GM23338 (cell line): ENCODE measurements at regions not wholly inside any gene's neighbourhood (a gene's known extent, or its start where the extent isn't known, plus 50 kb on each side); places are given as distances from the start of the nearest gene placed in this dataset.
"Not testable (repeated sequence)": the region's sequence is repeated elsewhere in the genome, so short reads cannot be mapped to it uniquely, and the experiment has no call there.

ENCODE experiments used
- ATAC-seq: fragments of 200-7000 bp; cut with Tn5 transposase; 3 replicates; pipeline ENCODE4 v1.9.1; 2020
- DNase-seq: peaks from one replicate; pipeline ENCODE4 v3.0.0-alpha.2; 2015; ENCODE audit warnings: low spot score
- H2AFZ ChIP-seq: fragments of 200-600 bp; sonication (generic); 2 replicates; pipeline ENCODE4 v1.8.0; 2016; ENCODE audit warnings: antibody characterized with exemption, mild to moderate bottlenecking, moderate library complexity
- H3F3A ChIP-seq: fragments of 200-600 bp; sonication (generic); replicated peaks from 2 replicates; pipeline ENCODE4 v1.8.0; 2017; ENCODE audit warnings: antibody characterized with exemption, mixed run types, low read depth
- H3K27ac ChIP-seq: fragments of 200-600 bp; sonication (generic); 2 replicates; pipeline ENCODE4 v1.6.1; 2016; ENCODE audit warnings: low read depth
- H3K27me3 ChIP-seq: fragments of 200-600 bp; sonication (generic); 2 replicates; pipeline ENCODE4 v1.8.0; 2016; ENCODE audit warnings: mild to moderate bottlenecking, mixed run types, moderate library complexity; ENCODE audit not compliant: insufficient read depth
- H3K36me3 ChIP-seq: fragments of 200-600 bp; sonication (generic); 2 replicates; pipeline ENCODE4 v1.8.0; 2016; ENCODE audit warnings: mild to moderate bottlenecking; ENCODE audit not compliant: insufficient read depth
- H3K4me1 ChIP-seq: fragments of 200-600 bp; sonication (generic); 2 replicates; pipeline ENCODE4 v1.8.0; 2016; ENCODE audit warnings: mild to moderate bottlenecking, moderate library complexity; ENCODE audit not compliant: insufficient read depth
- H3K4me2 ChIP-seq: fragments of 200-600 bp; sonication (generic); 2 replicates; pipeline ENCODE4 v1.7.1; 2017; ENCODE audit warnings: mixed run types
- H3K4me3 ChIP-seq: fragments of 200-600 bp; sonication (generic); 2 replicates; pipeline ENCODE4 v1.6.1; 2016; ENCODE audit warnings: mixed run types
- H3K79me2 ChIP-seq: fragments of 200-600 bp; sonication (generic); replicated peaks from 2 replicates; pipeline ENCODE4 v1.8.0; 2017; ENCODE audit warnings: mild to moderate bottlenecking; ENCODE audit not compliant: insufficient read depth
- H3K9me2 ChIP-seq: fragments of 200-600 bp; sonication (generic); 2 replicates; pipeline ENCODE4 v1.8.0; 2017; ENCODE audit not compliant: insufficient read depth
- H4K20me1 ChIP-seq: fragments of 200-600 bp; sonication (generic); replicated peaks from 2 replicates; pipeline ENCODE4 v1.8.0; 2017; ENCODE audit warnings: mild to moderate bottlenecking; ENCODE audit not compliant: insufficient read depth
- H3K27ac Mint-ChIP-seq: 2 replicates; pipeline ENCODE4 v1.8.0; 2020; ENCODE audit warnings: inconsistent platforms, mild to moderate bottlenecking, moderate library complexity, mixed read lengths
- H3K27me3 Mint-ChIP-seq: 3 replicates; pipeline ENCODE4 v1.8.0; 2022; ENCODE audit warnings: low read depth, mild to moderate bottlenecking, moderate library complexity, mixed read lengths, inconsistent platforms; ENCODE audit not compliant: insufficient read depth, poor library complexity
- H3K36me3 Mint-ChIP-seq: 3 replicates; pipeline ENCODE4 v1.8.0; 2021; ENCODE audit warnings: low read depth, mild to moderate bottlenecking, inconsistent platforms, moderate library complexity, mixed read lengths
- H3K4me1 Mint-ChIP-seq: 3 replicates; pipeline ENCODE4 v1.8.0; 2020; ENCODE audit warnings: mild to moderate bottlenecking, inconsistent platforms, mixed read lengths
- H3K4me3 Mint-ChIP-seq: 3 replicates; pipeline ENCODE4 v1.8.0; 2021; ENCODE audit warnings: moderate library complexity, mild to moderate bottlenecking, inconsistent platforms, mixed read lengths
- H3K9me3 Mint-ChIP-seq: 3 replicates; pipeline ENCODE4 v1.8.0; 2020; ENCODE audit warnings: moderate library complexity, mild to moderate bottlenecking, inconsistent platforms, mixed read lengths
- TF ChIP-seq, protein P1 (sequence below), 2 experiments: fragments of 200-600 bp in 1 of 2; sonication (generic) in 1 of 2; conservative IDR thresholded peaks; 2 replicates each; pipeline versions ENCODE4 v1.5.1 to v1.6.1; 2016 to 2017; ENCODE audit warnings: antibody characterized with exemption in 2 of 2, low read depth in 2 of 2, mild to moderate bottlenecking in 2 of 2, moderate library complexity in 1 of 2

DNA sequence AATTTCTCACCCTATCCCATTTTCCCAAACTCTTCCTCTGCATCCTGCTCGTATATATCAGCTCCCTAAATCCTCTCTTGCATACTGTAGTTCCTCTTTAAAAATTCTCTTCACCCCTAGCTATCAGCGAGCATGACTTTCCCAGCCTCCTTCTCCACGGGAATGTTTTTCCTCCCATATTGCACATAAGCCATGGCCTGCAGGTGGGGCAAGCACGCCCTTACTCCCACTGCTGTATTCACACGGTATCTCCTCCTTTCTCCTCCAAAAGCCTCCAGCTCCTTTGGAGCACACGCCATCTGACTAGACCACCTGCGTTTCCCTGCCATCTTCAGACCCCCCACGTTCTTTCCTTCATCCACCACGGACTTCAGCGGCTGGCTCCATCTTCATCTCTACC is 208.7 kb upstream of the FRG1 start:
- Mint-ChIP-seq H3K36me3 (peaks cover 19% of the 10 kb centered on the region), H3K9me3 (peaks cover 53% of the 10 kb centered on the region)
- H3K4me1 ChIP-seq, H3K36me3 ChIP-seq, H3K27me3 ChIP-seq, H3F3A ChIP-seq, H3K27ac ChIP-seq, H3K27me3 Mint-ChIP-seq, H3K4me3 Mint-ChIP-seq, H3K4me3 ChIP-seq, H4K20me1 ChIP-seq, H3K79me2 ChIP-seq, H2AFZ ChIP-seq, H3K4me2 ChIP-seq, H3K9me2 ChIP-seq, H3K4me1 Mint-ChIP-seq, H3K27ac Mint-ChIP-seq: not testable (repeated sequence)
- ATAC-seq (peak; percentile 42), DNase-seq (peak; percentile 15)
- TF ChIP-seq, protein P1, sequence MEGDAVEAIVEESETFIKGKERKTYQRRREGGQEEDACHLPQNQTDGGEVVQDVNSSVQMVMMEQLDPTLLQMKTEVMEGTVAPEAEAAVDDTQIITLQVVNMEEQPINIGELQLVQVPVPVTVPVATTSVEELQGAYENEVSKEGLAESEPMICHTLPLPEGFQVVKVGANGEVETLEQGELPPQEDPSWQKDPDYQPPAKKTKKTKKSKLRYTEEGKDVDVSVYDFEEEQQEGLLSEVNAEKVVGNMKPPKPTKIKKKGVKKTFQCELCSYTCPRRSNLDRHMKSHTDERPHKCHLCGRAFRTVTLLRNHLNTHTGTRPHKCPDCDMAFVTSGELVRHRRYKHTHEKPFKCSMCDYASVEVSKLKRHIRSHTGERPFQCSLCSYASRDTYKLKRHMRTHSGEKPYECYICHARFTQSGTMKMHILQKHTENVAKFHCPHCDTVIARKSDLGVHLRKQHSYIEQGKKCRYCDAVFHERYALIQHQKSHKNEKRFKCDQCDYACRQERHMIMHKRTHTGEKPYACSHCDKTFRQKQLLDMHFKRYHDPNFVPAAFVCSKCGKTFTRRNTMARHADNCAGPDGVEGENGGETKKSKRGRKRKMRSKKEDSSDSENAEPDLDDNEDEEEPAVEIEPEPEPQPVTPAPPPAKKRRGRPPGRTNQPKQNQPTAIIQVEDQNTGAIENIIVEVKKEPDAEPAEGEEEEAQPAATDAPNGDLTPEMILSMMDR (conservative IDR thresholded peaks at IDR 0.05; ENCODE audit: low read depth in 2 of 2), result peak in 1 of 2 experiments; percentile 52; a peak in 2 of 4 replicates

DNA sequence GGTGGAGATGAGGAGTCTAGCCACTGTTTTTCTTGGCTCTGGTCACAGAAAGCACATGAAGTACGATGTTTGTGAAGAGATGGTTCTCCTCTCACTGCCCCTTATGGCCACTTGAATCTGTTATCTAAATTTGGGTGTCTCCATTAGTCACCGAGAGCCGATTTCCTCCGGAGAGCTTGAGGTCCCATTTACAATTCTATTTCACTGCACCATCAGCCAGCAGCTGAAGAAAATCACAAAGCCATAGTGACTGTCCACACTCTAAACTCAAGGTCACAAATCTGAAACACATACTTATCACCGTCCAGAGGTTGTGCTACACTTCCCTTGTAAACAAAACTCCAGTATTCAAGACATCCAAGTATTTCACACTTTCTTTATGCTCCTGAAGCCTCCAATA is 207.2 kb upstream of the FRG1 start:
- H3K27me3 ChIP-seq, H3K27ac ChIP-seq, H3F3A ChIP-seq, H3K4me1 Mint-ChIP-seq, H3K36me3 ChIP-seq, H3K9me2 ChIP-seq, H3K4me3 Mint-ChIP-seq, H3K79me2 ChIP-seq, H3K4me3 ChIP-seq, H3K27ac Mint-ChIP-seq, H3K4me2 ChIP-seq, ATAC-seq, H2AFZ ChIP-seq, H3K27me3 Mint-ChIP-seq, H3K4me1 ChIP-seq, H4K20me1 ChIP-seq, DNase-seq: not testable (repeated sequence)
- peaks cover 54% of the 10 kb centered on the region for H3K9me3 Mint-ChIP-seq
- peaks cover 19% of the 10 kb centered on the region for H3K36me3 Mint-ChIP-seq

DNA sequence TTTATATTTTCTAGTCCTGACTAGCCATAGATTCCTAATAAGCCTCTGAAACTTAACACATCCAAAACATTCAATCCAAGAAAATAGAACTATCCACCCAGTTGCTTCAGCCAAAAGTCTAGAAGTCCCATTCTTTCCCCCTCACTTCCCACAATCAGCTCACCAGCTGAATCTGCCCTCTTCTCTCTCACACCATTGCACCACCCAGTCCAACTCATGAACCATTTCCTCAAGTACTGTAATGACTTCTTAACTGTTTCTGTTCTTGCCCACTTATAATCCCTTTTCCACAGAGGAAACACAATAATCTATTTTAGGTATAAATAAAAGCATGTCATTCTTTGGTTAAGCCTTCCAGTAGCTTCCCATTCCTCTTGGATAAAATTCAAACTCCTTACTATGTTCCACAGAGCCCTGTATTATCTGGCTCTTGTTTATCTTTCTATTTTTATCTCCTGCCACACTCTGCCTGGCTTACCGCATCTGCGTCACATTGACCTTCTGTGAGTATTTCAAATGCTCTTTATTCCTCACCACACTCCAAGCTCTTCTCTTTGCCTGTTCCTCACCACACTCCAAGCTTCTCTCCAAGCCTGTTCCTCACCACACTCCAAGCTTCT is 205.9 kb upstream of the FRG1 start:
- H3K4me3 ChIP-seq, DNase-seq, H2AFZ ChIP-seq, H3K4me1 ChIP-seq, H3K4me1 Mint-ChIP-seq, H4K20me1 ChIP-seq, H3K27ac Mint-ChIP-seq, ATAC-seq, H3K9me2 ChIP-seq, H3K4me2 ChIP-seq, H3F3A ChIP-seq, H3K27me3 ChIP-seq, H3K4me3 Mint-ChIP-seq, H3K79me2 ChIP-seq, H3K27ac ChIP-seq, H3K27me3 Mint-ChIP-seq, H3K36me3 ChIP-seq: not testable (repeated sequence)
- H3K9me3 Mint-ChIP-seq, result peaks cover 61% of the 10 kb centered on the region
- H3K36me3 Mint-ChIP-seq, result peaks cover 19% of the 10 kb centered on the region

DNA sequence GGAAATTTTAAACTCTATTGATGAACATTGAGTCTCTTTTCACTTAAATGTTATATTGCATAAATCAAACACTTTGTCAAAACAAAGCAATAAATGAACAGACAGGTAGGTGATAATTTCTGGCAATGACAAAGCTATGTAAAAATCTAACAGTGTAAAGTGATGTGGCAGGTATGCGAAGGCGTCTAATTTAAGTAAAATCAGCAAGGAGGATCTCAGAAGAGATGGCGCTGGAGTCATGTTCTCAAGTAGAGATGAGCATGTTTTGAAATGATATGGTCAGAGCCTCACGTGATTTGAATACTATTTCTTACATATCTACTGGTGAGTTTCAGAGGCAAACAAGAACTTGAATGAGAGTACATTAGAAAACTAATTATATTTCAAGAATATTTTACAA is 204.0 kb upstream of the FRG1 start:
- H3K4me1 Mint-ChIP-seq, H3K4me3 Mint-ChIP-seq, H3K27ac ChIP-seq, H4K20me1 ChIP-seq, H3K4me3 ChIP-seq, DNase-seq, H3F3A ChIP-seq, H3K9me2 ChIP-seq, ATAC-seq, H3K79me2 ChIP-seq, H3K27me3 Mint-ChIP-seq, H3K36me3 ChIP-seq, H3K27ac Mint-ChIP-seq, H2AFZ ChIP-seq, H3K4me1 ChIP-seq, H3K27me3 ChIP-seq, H3K4me2 ChIP-seq: not testable (repeated sequence)
- Mint-ChIP-seq H3K9me3 (peaks cover 71% of the 10 kb centered on the region), H3K36me3 (peaks cover 21% of the 10 kb centered on the region)

DNA sequence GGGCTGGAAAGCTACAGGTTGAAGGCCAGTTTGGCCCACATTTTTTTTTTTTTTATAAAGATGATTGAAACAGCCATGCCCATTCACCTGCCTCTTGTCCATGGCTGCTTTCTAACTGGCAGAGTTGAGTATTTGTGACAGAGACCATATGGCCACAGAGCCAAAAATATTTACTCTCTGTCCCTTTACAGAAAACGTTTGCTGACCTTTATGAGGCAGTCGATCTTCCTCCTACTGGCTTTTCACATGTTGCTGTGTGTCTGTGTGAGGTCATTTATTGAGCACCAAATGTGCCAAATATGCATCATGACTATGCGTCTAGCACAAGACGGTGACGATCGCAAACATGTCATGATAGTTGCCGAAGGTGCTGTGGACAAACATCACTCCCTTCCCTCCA is 200.6 kb upstream of the FRG1 start:
- not testable (repeated sequence) for H3K27ac Mint-ChIP-seq, DNase-seq, H2AFZ ChIP-seq, H3K4me3 ChIP-seq, H3K27me3 Mint-ChIP-seq, H3K4me1 ChIP-seq, H3K4me2 ChIP-seq, H4K20me1 ChIP-seq, H3K27me3 ChIP-seq, H3K36me3 Mint-ChIP-seq, H3K79me2 ChIP-seq, H3K27ac ChIP-seq, H3K36me3 ChIP-seq, ATAC-seq, H3F3A ChIP-seq, H3K9me2 ChIP-seq, H3K4me1 Mint-ChIP-seq, H3K4me3 Mint-ChIP-seq
- peaks cover 71% of the 10 kb centered on the region for H3K9me3 Mint-ChIP-seq
